ENCODE measurements at regions not wholly inside any gene's neighbourhood (a gene's known extent, or its start where the extent isn't known, plus 50 kb on each side); places are given as distances from the start of the nearest gene placed in this dataset.
A peak's percentile ranks its signal among the peaks of the same experiment; 100 is the strongest.

DNA sequence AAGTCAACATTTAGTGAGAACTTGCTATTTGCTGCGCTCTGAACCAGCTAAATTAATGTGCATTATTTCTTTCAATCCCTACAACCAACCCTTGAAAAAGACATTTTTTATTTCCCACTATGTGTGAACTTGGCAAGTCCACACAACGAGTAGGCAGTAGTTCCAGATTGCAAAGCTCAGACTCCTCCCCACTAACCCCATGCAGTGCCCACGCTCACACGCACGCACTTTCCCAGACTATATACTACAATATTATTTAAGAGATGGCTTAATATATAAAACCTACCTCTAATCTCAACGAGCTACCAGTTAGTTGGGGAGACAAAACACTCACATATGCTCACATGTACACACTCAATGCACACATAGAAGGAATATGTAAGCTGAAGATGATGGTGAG lies 671.2 kb downstream of the LMO4 start:
- no peak for DNase-seq (ENCODE audit: low spot score)

DNA sequence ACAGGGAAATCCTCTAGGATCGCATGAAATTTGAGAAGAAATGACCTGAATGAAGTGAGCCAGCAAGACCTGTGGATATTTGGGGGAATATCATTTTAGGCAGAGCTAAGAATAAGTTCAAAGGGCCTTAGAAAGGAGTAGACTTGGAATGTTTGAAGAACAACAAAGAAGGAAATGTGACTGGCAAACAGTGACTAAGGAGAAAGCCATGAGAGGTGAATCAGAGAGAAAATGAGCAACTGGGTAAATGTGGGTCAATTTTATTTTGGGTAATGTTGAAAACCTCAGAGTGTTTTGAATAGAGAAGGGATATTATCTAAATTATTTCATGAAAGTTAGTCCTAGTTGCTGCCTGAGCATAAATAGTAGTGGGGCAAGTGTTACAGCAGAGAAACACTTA lies 672.8 kb downstream of the LMO4 start:
- DNase-seq (ENCODE audit: low spot score) = peak; percentile 51

DNA sequence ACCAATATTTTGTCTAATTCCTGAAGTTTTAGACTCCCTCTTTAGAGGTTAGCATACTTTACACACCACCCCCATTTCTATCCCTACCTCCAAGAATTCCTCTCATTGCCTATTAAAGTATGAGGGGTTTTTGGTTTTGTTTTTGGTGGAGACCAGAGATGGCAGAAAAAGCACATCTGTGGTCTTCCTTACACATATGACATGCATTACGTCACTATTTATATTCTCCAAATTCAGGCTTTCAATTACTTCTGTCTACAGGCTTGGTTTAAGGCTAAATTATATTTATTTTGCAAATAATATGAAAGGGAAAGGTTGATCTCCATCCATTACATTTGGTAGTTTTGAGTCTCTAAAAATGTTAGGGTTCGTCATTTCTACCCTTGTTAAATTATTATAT lies 674.6 kb downstream of the LMO4 start:
- DNase-seq (ENCODE audit: low spot score) = no peak

DNA sequence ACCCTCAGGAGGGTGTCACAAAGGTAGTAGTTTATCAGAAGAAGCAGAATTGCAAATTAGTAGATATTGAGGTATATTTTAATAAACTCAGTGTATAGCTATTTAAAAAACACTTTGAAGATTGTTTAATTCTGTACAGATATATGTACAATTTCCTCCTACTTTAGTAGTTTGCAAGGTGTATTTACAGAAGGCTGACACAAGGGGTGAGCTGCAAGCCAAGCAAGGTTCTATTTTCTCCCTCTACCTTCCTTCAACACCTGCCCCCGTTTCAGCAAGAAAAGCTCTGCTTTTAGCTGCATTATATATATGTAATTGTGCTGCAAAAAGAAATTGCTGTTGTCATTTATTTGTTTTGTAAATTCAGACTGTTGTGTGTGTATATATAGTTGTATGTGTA lies 674.2 kb upstream of the PKN2 start:
- DNase-seq (ENCODE audit: low spot score) = no peak

DNA sequence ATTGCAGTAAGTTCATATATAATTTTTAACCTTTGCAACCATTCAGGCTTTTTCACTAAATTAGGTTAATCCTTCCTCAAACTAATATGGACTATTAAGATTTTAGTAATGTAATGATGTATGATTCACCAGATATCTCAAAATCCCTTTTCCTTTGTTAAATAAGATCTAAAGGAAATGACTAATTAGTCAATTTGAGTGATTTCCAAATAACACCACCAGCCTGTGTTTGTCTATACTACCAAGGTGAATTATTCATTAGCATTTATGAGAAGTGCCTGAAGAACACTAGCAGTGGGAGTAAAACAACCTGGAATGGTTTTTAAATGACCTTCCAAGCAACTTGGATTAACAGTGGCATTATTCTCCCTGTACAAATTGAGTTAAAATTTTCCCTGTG lies 670.6 kb upstream of the PKN2 start:
- no peak for DNase-seq (ENCODE audit: low spot score)

DNA sequence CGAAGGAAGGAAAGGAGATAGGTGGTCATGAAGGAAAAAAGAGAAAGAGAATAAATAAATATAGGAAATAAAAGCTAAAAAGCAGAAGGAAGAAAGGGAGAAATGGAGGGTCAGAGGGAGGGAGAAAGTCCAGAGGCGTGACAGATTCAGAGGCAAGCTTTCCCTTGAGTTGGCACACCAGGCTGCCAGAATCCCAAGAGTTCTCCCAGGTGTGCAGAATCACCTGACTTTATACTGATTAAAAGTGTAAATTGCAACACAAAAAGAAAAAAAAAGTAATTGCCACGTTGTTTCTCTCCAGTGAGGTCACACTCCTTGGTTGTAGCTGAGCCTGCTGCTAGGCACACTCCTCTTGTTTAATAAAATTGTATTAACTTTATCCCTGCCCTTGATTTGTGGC lies 669.9 kb upstream of the PKN2 start:
- DNase-seq (ENCODE audit: low spot score) = no peak

DNA sequence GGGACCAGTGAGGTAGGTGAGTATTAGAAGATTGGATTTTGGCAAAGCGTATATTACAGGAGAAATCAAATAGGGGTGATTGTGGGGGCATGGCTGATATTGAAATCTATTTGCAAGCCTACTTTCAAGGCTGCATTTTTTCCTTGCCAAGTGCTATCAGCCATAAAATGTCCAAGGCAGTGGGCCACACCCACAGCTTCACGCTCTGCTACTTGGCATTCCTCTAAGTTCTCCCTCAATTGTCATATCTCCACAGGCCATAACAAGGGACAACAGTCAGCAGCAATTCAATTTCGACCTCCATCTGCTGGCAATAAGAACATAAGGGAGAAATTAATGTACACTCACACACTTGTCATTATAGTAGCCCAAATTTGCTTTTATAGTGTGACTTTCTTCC lies 667.1 kb upstream of the PKN2 start:
- DNase-seq (ENCODE audit: low spot score) = no peak

DNA sequence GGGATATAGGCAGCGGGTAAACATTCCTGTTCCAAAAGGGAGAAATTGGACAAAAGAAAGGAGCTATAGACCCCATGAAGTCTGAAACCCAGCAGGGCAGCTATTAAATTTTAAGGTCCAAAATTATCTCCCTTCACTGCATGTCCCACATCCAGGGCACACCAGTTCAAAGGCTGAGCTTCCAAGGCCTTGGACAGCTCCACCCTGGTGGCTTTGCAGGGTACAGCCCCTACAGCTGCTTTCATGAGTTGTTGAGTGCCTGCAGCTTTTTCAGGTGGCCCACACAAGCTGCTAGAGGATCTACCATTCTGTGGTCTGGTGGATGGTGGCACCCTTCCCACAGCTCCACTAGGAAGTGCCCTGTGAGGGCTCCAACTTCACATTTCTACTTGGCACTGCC lies 662.5 kb upstream of the PKN2 start:
- no peak for DNase-seq (ENCODE audit: low spot score)

DNA sequence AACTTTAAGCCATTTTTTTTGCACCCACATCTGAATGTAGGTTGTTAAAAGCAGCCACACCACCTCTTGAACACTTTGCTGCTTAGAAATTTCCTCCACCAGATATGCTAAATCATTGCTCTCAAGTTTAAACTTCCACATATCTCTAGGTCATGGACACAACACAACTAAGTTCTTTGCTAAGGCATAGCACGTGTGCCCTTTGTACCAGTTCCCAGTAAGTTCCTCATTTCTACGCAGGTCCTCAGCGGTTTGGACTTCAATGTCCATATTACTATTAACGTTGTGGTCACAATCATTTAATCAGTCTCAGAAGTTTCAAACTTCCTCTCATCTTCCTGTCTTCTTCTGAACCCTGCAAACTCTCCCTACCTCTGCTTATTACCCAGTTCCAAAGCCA lies 661.6 kb upstream of the PKN2 start:
- DNase-seq (ENCODE audit: low spot score) = no peak

DNA sequence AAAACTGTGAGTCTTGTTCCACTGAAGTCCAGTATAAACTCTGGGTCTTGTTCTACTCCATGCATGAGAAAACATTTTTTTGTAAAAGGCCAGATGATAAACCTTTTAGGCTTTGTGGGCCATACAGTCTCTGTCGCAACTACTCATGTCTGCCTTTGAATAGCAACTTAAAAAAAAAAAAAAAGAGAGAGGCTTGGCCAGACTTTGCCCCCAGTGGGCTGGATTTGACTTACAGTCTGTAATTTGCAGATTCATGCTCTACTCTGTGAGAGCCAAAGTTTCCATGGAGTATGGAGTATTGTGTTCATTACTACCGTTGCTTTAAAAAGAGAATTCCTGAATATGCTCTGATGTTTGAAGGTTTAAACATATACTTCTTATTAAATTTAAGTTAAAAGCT lies 654.9 kb upstream of the PKN2 start:
- DNase-seq (ENCODE audit: low spot score) = no peak

DNA sequence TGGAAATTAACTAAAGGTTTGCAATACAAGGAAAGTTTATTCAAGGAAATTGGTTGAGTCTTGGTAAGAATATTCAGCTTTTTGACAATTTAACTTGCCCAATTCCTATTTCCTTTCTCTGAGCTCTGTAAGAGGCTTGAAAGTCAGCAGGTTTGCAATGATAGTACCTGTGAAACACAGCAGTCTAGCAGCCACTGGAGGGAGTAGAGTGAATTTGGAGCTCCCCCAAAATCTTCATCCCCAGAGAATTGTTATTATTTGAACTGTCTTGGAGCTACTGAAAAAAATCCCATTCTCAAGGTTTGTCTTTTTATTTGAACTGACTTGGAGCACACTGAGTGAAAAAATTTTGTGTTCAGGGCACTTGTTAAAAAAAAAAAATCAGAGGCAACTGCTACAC lies 654.2 kb upstream of the PKN2 start:
- no peak for DNase-seq (ENCODE audit: low spot score)

DNA sequence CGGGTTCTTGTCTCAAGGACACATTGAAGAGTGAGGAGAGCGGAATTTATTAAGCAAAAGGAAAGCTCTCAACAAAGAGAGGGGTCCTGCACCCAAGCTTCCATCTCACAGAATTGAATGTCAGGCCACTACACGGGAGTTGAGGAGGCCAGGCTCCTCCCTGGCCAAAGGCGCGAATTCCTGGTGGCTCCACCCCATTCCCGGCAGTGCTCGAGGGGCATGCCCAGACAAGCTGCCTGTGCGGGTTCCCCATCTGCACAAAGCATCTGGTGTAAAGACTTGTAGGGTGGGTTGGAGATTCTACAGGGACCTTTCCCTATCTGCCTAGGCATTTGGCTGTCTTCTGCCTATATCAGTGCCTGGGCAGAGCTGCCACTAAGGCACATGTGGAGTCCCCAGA lies 648.5 kb upstream of the PKN2 start:
- DNase-seq (ENCODE audit: low spot score) = no peak

DNA sequence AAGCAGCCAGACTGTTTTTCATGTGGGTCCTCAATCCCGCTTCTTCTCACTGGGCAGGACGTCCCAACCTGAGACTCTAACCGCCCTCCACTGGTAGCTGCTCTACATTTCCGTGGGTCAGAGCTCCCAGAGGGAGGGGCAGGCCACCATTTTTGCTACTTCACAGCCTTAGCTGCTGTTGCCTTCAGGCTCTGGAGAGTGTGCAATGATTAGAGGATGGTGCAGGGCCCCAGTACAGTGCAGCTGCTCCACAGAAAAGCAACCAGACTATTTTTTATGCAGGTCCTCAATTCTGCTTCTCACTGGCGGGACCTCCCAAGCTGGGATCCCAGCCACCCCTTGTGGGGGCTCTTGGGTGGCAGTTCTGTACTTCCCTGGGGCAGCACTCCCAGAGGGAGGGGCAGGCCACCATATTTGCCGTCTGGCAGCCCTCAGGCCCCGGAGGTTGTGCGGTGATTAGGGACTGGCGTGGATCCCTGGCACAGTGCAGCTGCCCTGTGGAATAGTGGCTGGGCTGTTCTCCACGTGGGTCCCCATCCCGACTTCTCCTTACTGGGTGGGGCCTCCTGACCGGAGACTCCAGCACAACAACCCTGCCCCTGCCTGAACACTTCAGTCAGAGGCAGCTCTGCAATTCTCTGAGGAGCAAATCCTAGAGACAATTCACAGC lies 647.6 kb upstream of the PKN2 start:
- no peak for DNase-seq (ENCODE audit: low spot score)

DNA sequence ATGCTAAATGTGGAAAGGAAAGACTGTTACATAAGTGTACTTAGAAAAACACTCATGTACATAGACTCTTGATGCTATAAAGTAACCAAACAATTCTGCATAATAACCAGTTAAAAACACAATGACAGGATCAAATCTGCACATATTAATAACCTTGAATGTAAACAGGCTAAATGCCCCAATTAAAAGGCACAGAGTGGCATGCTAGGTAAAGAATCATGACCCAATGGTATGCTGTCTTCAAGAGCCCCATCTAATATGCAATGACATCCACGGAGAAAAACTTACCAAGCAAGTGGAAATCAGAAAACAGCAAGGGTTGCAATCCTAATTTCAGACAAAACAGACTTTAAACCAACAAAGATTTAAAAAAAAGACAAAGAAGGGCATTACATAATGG lies 644.8 kb upstream of the PKN2 start:
- no peak for DNase-seq (ENCODE audit: low spot score)

DNA sequence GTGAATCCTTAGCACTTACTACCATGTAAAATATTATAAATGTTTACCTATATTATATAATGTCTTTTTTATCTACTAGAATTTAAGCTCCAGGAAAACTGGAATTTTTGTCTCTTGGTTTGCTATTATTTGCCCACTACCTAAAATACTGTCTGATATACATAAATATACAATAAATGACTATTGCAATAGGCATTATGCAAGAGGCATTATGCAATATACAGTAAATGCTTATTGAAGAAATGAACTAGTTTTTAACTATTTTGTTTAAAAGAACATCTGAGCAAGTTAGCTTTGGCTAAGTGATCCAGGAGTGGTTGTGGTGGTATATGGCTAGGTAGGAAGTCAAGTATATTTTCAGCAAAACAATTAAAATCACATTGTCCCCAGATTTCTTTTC lies 640.2 kb upstream of the PKN2 start:
- DNase-seq (ENCODE audit: low spot score) = no peak

DNA sequence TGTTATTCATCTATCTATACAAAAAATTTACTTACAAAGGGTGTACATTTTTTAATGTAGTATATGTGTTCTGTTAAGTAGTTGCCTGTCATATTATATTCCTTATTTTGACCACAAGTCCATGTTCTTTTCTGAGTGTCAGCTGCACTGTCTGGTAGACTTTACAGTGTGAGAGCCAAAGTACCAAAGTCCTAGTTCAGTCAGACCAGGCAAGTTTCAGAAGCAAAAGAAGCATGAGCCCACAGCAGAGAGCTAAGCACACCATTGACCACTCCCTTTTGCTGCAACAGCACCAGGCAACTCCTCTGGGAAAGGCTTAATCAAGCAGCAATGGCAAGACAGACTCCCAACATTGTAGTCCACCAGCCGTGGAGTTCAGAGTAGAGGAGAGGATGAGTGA lies 631.9 kb upstream of the PKN2 start:
- no peak for DNase-seq (ENCODE audit: low spot score)

DNA sequence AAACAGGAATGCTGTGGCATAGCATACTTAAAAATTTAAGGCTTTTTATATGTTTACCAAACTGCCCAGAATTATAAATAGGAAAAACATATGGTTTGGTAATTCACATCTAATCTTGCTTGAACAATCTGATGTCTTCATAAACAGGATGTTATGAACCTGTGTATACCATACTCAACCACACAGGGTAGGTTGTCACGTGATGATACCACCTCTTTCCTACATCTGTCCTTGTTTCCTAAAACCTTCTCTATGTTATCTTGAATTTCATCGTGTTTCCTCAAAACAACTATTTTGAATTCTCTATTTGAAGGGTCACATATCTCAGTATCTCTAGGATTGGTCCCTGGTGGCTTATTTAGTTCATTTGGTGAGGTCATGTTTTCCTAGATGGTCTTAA lies 631.0 kb upstream of the PKN2 start:
- no peak for DNase-seq (ENCODE audit: low spot score)

DNA sequence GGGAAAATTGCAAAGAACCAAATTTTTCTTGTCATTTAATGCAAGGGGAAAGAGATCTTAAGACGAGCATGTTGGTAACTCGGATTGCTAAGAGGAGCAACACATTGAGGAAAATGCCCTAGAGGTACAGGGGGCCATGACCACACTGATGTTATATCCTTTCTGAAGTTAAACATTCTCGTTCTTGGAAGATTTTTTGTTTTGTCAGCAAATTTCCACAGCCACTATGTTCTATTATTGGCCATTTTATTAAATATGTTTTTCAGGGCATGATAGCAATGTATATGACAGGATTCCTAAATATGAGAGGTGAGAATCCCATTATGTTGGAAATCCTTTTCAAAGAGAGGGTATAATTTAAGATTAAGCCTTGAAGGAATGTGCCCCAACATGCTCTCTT lies 627.2 kb upstream of the PKN2 start:
- DNase-seq (ENCODE audit: low spot score) = no peak

DNA sequence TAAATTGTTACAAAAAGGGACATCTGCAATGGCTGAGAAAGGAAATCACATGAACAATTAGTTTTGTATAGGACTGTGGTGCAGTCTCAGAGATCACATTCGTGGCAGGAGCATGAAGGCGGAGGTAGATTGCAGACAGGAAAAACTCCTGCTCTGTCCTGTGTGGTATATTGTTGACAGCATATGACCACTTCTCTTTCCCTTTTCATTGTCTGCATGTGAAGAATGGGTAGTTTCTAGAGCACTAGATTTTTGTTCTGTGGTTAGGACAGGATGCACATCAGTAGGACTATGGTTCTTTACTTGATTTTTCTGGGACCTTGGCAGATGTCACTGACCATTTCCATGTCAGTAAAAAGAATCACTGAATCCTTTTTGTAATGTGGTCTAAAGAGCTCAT lies 625.9 kb upstream of the PKN2 start:
- DNase-seq (ENCODE audit: low spot score) = no peak

DNA sequence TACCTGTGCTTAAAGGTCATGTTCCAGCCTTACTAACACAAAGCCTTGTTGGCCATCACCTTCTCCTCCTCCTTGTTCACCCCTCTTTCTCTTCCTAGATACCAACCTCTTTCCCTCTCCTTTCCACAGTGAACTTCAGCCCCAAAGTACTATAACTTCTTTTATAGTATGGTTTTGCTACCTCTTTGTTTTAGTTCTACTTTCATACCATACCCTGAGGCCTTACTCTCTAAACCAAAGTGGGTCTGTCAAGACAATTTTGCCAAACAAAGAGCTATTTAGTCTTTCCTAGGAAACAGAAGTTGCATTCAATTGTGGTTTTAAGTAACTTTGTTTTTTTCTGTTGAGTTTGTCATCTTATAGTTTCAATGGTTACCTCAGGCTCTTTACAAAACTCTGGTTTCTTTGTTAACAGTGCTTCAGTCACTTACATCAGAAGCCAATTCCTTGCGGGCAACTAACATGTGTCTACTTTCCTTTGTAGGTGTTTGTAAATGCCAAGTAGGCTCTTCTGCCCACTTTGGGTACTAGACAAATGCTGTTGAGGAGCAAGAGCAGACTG lies 623.9 kb upstream of the PKN2 start:
- DNase-seq (ENCODE audit: low spot score) = no peak

DNA sequence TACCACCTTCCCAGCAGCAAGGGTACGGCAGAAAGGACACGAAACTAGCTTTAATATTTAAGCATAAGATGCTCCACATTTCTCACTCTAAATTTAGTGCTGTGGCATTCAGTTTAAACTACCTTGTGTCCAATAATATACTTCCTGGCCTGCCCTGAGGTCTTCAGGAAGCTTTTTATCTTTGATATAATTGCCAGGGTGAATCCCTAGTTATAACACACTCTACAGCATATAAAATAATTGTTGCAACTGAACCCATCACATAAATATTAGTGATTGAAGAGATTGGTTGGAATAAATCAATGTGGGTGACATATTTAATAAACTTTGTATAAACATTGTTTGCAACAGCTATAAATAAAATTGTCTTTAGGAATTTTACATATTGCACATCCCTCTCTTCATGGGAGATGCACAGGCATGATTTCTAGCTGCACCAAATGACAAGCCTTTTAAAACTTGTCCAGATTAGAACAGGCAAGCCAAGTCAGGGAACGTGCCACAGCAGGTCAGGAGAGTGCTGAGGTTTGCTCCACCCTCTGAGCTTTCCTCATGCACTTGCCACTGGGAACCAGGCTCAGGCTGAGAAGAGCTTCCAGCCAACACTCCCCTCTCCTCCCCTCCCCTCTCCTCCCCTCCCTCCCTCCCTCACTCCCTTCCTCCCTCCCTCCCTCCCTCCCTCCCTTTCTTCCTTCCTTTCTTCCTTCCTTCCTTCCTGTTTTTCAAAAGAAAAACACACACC lies 623.2 kb upstream of the PKN2 start:
- DNase-seq (ENCODE audit: low spot score) = no peak

DNA sequence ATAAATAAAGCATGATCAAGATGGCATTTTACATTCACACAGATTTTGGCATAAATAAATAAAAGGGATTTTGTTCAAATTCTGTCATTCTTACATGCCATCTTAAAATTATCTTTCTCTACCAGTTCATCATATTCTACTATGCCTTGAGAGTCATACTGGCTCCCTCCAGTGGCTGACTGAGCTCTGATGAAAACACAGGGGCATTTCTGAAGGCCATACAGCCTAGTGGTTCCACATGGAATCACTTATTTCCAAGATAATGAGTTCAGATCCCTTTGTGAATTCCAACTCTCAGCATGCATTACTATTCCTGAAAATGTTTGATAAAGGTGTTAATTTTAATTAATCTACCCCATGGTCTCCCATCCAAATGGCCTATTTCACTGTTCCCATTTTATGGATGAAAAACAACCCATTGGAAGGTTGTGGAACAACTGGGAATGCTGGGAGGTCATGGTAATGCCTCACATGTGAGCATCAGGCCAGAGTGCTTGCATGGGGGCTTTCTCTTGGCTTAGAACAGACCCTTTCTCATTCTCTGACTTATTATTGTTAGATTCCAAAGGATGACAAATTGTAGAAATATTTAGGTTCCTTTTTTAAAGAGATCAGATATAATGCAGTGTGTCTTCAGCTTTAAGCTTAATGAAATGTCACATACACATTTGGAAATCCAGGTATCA lies 622.4 kb upstream of the PKN2 start:
- DNase-seq (ENCODE audit: low spot score) = peak; percentile 71

DNA sequence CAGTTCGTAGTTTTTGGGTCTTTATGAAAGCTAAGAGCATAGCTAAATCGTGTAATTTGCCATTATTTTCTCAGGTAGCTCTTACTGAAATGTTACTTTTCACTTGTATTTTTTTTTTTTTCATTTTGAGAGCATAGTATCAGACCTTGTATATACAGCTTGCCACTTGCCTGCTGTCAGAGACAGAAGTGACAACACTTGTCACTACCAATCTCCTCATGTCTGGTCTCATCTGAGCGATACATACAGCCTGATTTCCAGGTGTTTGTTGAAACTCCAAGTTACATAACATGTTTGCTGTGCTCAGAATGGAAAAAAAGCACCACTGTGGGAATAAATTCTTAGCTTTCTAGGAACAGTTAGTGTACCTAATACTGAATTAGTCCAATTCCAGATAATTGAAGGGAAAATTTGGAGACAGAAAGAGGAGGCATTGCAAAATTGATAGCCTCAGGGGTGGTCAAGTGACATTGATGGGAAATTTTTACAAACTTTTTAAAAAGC lies 621.4 kb upstream of the PKN2 start:
- no peak for DNase-seq (ENCODE audit: low spot score)

All from GM03348 (cell line).